Right lobe of liver (tissue), 6 donors: ENCODE measurements at regions not wholly inside any gene's neighbourhood (a gene's known extent, or its start where the extent isn't known, plus 50 kb on each side); places are given as distances from the start of the nearest gene placed in this dataset.

Experiments used
- ATAC-seq, 4 donors: fragments of 200-7000 bp; cut with Tn5 transposase; one replicate each; pipeline ENCODE4 v1.9.1; 2020; ENCODE audit warnings: mild to moderate bottlenecking in 4 of 4, moderate library complexity in 4 of 4
- DNase-seq, 3 donors: peaks; one replicate each; pipeline ENCODE4 v3.0.0-alpha.2; 2020
- H3K27ac ChIP-seq, 3 donors: fragments of 200-600 bp; one replicate each; pipeline ENCODE4 v1.8.0; 2022
- H3K27me3 ChIP-seq, 2 donors: fragments of 200-600 bp; one replicate each; pipeline ENCODE4 v1.8.0; 2022
- H3K36me3 ChIP-seq, 4 donors: fragments of 200-600 bp; sonication (generic) in 1 of 4; one replicate each; pipeline versions ENCODE4 v1.5.1 to v1.8.0; 2017 to 2022; ENCODE audit warnings: control low read depth in 1 of 4
- H3K4me1 ChIP-seq, 4 donors: fragments of 200-600 bp; sonication (generic) in 1 of 4; one replicate each; pipeline versions ENCODE4 v1.5.1 to v1.8.0; 2017 to 2022; ENCODE audit warnings: control low read depth in 1 of 4
- H3K4me3 ChIP-seq, 3 donors: fragments of 200-600 bp; one replicate each; pipeline ENCODE4 v1.8.0; 2022
- H3K9me3 ChIP-seq, 4 donors: fragments of 200-600 bp; sonication (generic) in 1 of 4; one replicate each; pipeline versions ENCODE4 v1.5.1 to v1.8.0; 2017 to 2022; ENCODE audit warnings: control low read depth in 1 of 4
- CTCF ChIP-seq, 4 donors: fragments of 200-600 bp in 3 of 4; fragments of 450-650 bp in 1 of 4; IDR thresholded peaks; one replicate each; pipeline versions ENCODE4 v1.5.1 to v1.8.0; 2016 to 2022; ENCODE audit warnings: antibody characterized with exemption in 4 of 4, mild to moderate bottlenecking in 2 of 4
- POLR2A ChIP-seq: fragments of 450-650 bp; IDR thresholded peaks from one replicate; pipeline ENCODE4 v1.6.1; 2017; ENCODE audit warnings: antibody characterized with exemption, mild to moderate bottlenecking
- WGBS: methylation state at CpG from one replicate; pipeline ENCODE4 v1.1.6; 2018; ENCODE audit warnings: low coverage, low lambda C conversion rate; ENCODE audit not compliant: insufficient coverage; ENCODE audit errors: missing lambda C conversion rate; 5-methylcytosine and 5-hydroxymethylcytosine counted together
- intact Hi-C, 2 donors: fragments of 100-400 bp; cut with DNase I; formaldehyde crosslinking; loops; one replicate each; pipeline versions ENCODE4 v1.11.2 to v1.14.1; 2022
- donor health status: DM: no; HTN: yes; CAD: no.
- donor health status: DM: no; HTN: no; CAD: no.
- donor health status: DM: no; HTN: no; CAD: no.
- donor health status: DM: no; HTN: yes; CAD: no.
- donor health status: DM: no; HTN: yes; CAD: no.

- intact Hi-C loops = no loop called here
- Histone ChIP-seq H3K4me1 (no peaks in the 10 kb centered on the region), H3K9me3 (no peaks in the 10 kb centered on the region), H3K36me3 (no peaks in the 10 kb centered on the region), H3K27me3 (no peaks in the 10 kb centered on the region), H3K4me3 (no peak overlapping the region), H3K27ac (no peak overlapping the region)
- ATAC-seq = no peak
- no peak for TF ChIP-seq CTCF (IDR thresholded peaks at IDR 0.05)
- TF ChIP-seq POLR2A = no peak
- DNase-seq = no peak
- WGBS = 69% methylated on average over 3 of the region's 3 CpGs
Observed at GRCh38 chr13:58081301-58081820, 449.8 kb downstream of the PCDH17 start.

GRCh38 chr13:58083064-58083463 lies 451.5 kb downstream of the PCDH17 start:
- Histone ChIP-seq H3K4me1 (no peaks in the 10 kb centered on the region), H3K9me3 (no peaks in the 10 kb centered on the region), H3K27ac (no peak overlapping the region), H3K36me3 (no peaks in the 10 kb centered on the region), H3K27me3 (no peaks in the 10 kb centered on the region), H3K4me3 (no peak overlapping the region)
- WGBS = 71% methylated on average over 4 of the region's 4 CpGs
- no peak for TF ChIP-seq POLR2A
- TF ChIP-seq CTCF (IDR thresholded peaks at IDR 0.05) = no peak
- intact Hi-C loops = no loop called here
- ATAC-seq (no peak), DNase-seq (no peak)

- H3K36me3 ChIP-seq = no peaks in the 10 kb centered on the region
- no peak for TF ChIP-seq POLR2A
- no peak for TF ChIP-seq CTCF (IDR thresholded peaks at IDR 0.05)
- DNase-seq (no peak), ATAC-seq (no peak)
- intact Hi-C loops = no loop called here
- no peak overlapping the region for H3K27ac ChIP-seq
- no peaks in the 10 kb centered on the region for H3K9me3 ChIP-seq
- whole genome bisulfite sequencing = 25% methylated on average over 2 of the region's 2 CpGs
- H3K4me1 ChIP-seq = no peaks in the 10 kb centered on the region
- H3K27me3 ChIP-seq = no peaks in the 10 kb centered on the region
- no peak overlapping the region for H3K4me3 ChIP-seq
Observed at GRCh38 chr13:58085274-58085673, 453.7 kb downstream of the PCDH17 start.

- Histone ChIP-seq H3K27ac (no peak overlapping the region), H3K36me3 (no peaks in the 10 kb centered on the region), H3K4me3 (no peak overlapping the region), H3K9me3 (no peaks in the 10 kb centered on the region), H3K4me1 (no peaks in the 10 kb centered on the region), H3K27me3 (no peaks in the 10 kb centered on the region)
- intact Hi-C loops = no loop called here
- TF ChIP-seq POLR2A (no peak), CTCF (IDR thresholded peaks at IDR 0.05) (no peak)
- DNase-seq (no peak), ATAC-seq (no peak)
- WGBS = 73% methylated on average over 3 of the region's 3 CpGs
Observed at GRCh38 chr13:58085819-58086218, 454.3 kb downstream of the PCDH17 start.

GRCh38 chr13:58087566-58087965 lies 456.0 kb downstream of the PCDH17 start:
- Histone ChIP-seq H3K9me3 (no peaks in the 10 kb centered on the region), H3K4me3 (no peak overlapping the region), H3K27ac (no peak overlapping the region), H3K27me3 (no peaks in the 10 kb centered on the region), H3K4me1 (no peaks in the 10 kb centered on the region), H3K36me3 (no peaks in the 10 kb centered on the region)
- TF ChIP-seq CTCF (IDR thresholded peaks at IDR 0.05) (no peak), POLR2A (no peak)
- intact Hi-C loops = no loop called here
- DNase-seq = no peak
- no peak for ATAC-seq
